ENCODE measurements at regions not wholly inside any gene's neighbourhood (a gene's known extent, or its start where the extent isn't known, plus 50 kb on each side); places are given as distances from the start of the nearest gene placed in this dataset.
"Not testable (repeated sequence)": the region's sequence is repeated elsewhere in the genome, so short reads cannot be mapped to it uniquely, and the experiment has no call there.

- peaks cover 9 to 20% of the 10 kb centered on the region in 2 experiments for H3K4me1 ChIP-seq (ENCODE audit: control insufficient read depth in 1 of 2, insufficient read depth in 2 of 2, low read length in 2 of 2)
- not testable (repeated sequence) for H3K9ac ChIP-seq (ENCODE audit: low read length); H3K79me1 ChIP-seq (ENCODE audit: low read length); H3K23ac ChIP-seq (ENCODE audit: low read length); H4K12ac ChIP-seq (ENCODE audit: low read depth, low read length); H2BK12ac ChIP-seq (ENCODE audit: low read length); H3K14ac ChIP-seq (ENCODE audit: low read length); H3K27ac ChIP-seq (ENCODE audit: low read depth, low read length); H3K79me2 ChIP-seq (ENCODE audit: control insufficient read depth, insufficient read depth, low read length, poor library complexity); H3K9me3 ChIP-seq (ENCODE audit: insufficient read depth, low read depth, low read length); H4K91ac ChIP-seq (ENCODE audit: low read depth, low read length); H3K18ac ChIP-seq (ENCODE audit: low read length); DNase-seq; H2BK5ac ChIP-seq (ENCODE audit: low read depth, low read length, poor library complexity); H4K8ac ChIP-seq (ENCODE audit: low read depth, low read length); H3K4me3 ChIP-seq (ENCODE audit: low read depth, low read length); H3K4me2 ChIP-seq (ENCODE audit: low read length); H3K4ac ChIP-seq (ENCODE audit: low read depth, low read length); H3K27me3 ChIP-seq (ENCODE audit: insufficient read depth, low read length); H2AFZ ChIP-seq (ENCODE audit: insufficient read depth, low read length, poor library complexity); H3K36me3 ChIP-seq (ENCODE audit: control insufficient read depth in 1 of 2, insufficient read depth in 2 of 2, low read length in 2 of 2); H2BK120ac ChIP-seq (ENCODE audit: insufficient read depth, low read length, poor library complexity); H2AK5ac ChIP-seq (ENCODE audit: low read length)
- no CpG with 5 or more reads among the region's 2 CpGs for WGBS (ENCODE audit: extremely low coverage, insufficient coverage, insufficient read length)
Observed at GRCh38 chr2:207378620-207379019, 151.1 kb upstream of the CREB1 start.

- Histone ChIP-seq H3K18ac (ENCODE audit: low read length) (no peak overlapping the region), H4K12ac (ENCODE audit: low read depth, low read length) (no peak overlapping the region), H2BK12ac (ENCODE audit: low read length) (no peak overlapping the region), H3K27me3 (ENCODE audit: insufficient read depth, low read length) (no peaks in the 10 kb centered on the region), H4K8ac (ENCODE audit: low read depth, low read length) (no peak overlapping the region), H3K79me1 (ENCODE audit: low read length) (no peaks in the 10 kb centered on the region), H4K91ac (ENCODE audit: low read depth, low read length) (no peak overlapping the region), H3K14ac (ENCODE audit: low read length) (no peak overlapping the region), H2BK120ac (ENCODE audit: insufficient read depth, low read length, poor library complexity) (no peak overlapping the region), H3K27ac (ENCODE audit: low read depth, low read length) (no peak overlapping the region), H2BK5ac (ENCODE audit: low read depth, low read length, poor library complexity) (no peak overlapping the region), H3K4me2 (ENCODE audit: low read length) (no peak overlapping the region), H3K9me3 (ENCODE audit: insufficient read depth, low read depth, low read length) (no peaks in the 10 kb centered on the region), H3K4me1 (ENCODE audit: control insufficient read depth in 1 of 2, insufficient read depth in 2 of 2, low read length in 2 of 2) (peaks cover 0 to 3% of the 10 kb centered on the region in 2 experiments), H3K4me3 (ENCODE audit: low read depth, low read length) (no peak overlapping the region), H3K23ac (ENCODE audit: low read length) (no peak overlapping the region), H3K9ac (ENCODE audit: low read length) (no peak overlapping the region), H3K36me3 (ENCODE audit: control insufficient read depth in 1 of 2, insufficient read depth in 2 of 2, low read length in 2 of 2) (no peaks in the 10 kb centered on the region), H3K79me2 (ENCODE audit: control insufficient read depth, insufficient read depth, low read length, poor library complexity) (no peaks in the 10 kb centered on the region), H3K4ac (ENCODE audit: low read depth, low read length) (no peak overlapping the region), H2AFZ (ENCODE audit: insufficient read depth, low read length, poor library complexity) (no peak overlapping the region), H2AK5ac (ENCODE audit: low read length) (no peak overlapping the region)
- WGBS (ENCODE audit: extremely low coverage, insufficient coverage, insufficient read length): no CpG with 5 or more reads among the region's 1 CpG
- no peak for DNase-seq
Observed at GRCh38 chr2:207385076-207385475, 144.7 kb upstream of the CREB1 start.

- Histone ChIP-seq H3K4ac (ENCODE audit: low read depth, low read length) (no peak overlapping the region), H2BK12ac (ENCODE audit: low read length) (no peak overlapping the region), H3K18ac (ENCODE audit: low read length) (no peak overlapping the region), H4K12ac (ENCODE audit: low read depth, low read length) (no peak overlapping the region), H3K36me3 (ENCODE audit: control insufficient read depth in 1 of 2, insufficient read depth in 2 of 2, low read length in 2 of 2) (no peaks in the 10 kb centered on the region), H3K79me1 (ENCODE audit: low read length) (no peaks in the 10 kb centered on the region), H3K14ac (ENCODE audit: low read length) (no peak overlapping the region), H3K27ac (ENCODE audit: low read depth, low read length) (no peak overlapping the region), H2BK120ac (ENCODE audit: insufficient read depth, low read length, poor library complexity) (no peak overlapping the region), H3K9ac (ENCODE audit: low read length) (no peak overlapping the region), H4K91ac (ENCODE audit: low read depth, low read length) (no peak overlapping the region), H3K9me3 (ENCODE audit: insufficient read depth, low read depth, low read length) (no peaks in the 10 kb centered on the region), H3K79me2 (ENCODE audit: control insufficient read depth, insufficient read depth, low read length, poor library complexity) (no peaks in the 10 kb centered on the region), H2AFZ (ENCODE audit: insufficient read depth, low read length, poor library complexity) (no peak overlapping the region), H4K8ac (ENCODE audit: low read depth, low read length) (no peak overlapping the region), H2AK5ac (ENCODE audit: low read length) (no peak overlapping the region), H3K4me1 (ENCODE audit: control insufficient read depth in 1 of 2, insufficient read depth in 2 of 2, low read length in 2 of 2) (no peaks in the 10 kb centered on the region), H3K23ac (ENCODE audit: low read length) (no peak overlapping the region), H2BK5ac (ENCODE audit: low read depth, low read length, poor library complexity) (no peak overlapping the region), H3K27me3 (ENCODE audit: insufficient read depth, low read length) (no peaks in the 10 kb centered on the region), H3K4me2 (ENCODE audit: low read length) (no peak overlapping the region), H3K4me3 (ENCODE audit: low read depth, low read length) (no peak overlapping the region)
- DNase-seq: no peak
- no CpG with 5 or more reads among the region's 1 CpG for WGBS (ENCODE audit: extremely low coverage, insufficient coverage, insufficient read length)
Observed at GRCh38 chr2:207385903-207386302, 143.9 kb upstream of the CREB1 start.

- H3K79me2 ChIP-seq (ENCODE audit: control insufficient read depth, insufficient read depth, low read length, poor library complexity): no peaks in the 10 kb centered on the region
- H3K36me3 ChIP-seq (ENCODE audit: control insufficient read depth in 1 of 2, insufficient read depth in 2 of 2, low read length in 2 of 2): no peaks in the 10 kb centered on the region
- peak overlapping the region; percentile 61 for H3K23ac ChIP-seq (ENCODE audit: low read length)
- H3K9me3 ChIP-seq (ENCODE audit: insufficient read depth, low read depth, low read length): no peaks in the 10 kb centered on the region
- no peak overlapping the region for H4K12ac ChIP-seq (ENCODE audit: low read depth, low read length)
- H3K27ac ChIP-seq (ENCODE audit: low read depth, low read length): no peak overlapping the region
- no CpG with 5 or more reads among the region's 3 CpGs for WGBS (ENCODE audit: extremely low coverage, insufficient coverage, insufficient read length)
- H2BK120ac ChIP-seq (ENCODE audit: insufficient read depth, low read length, poor library complexity): no peak overlapping the region
- no peak for DNase-seq
- H3K9ac ChIP-seq (ENCODE audit: low read length): no peak overlapping the region
- no peak overlapping the region for H3K4me3 ChIP-seq (ENCODE audit: low read depth, low read length)
- no peak overlapping the region for H2AK5ac ChIP-seq (ENCODE audit: low read length)
- H3K4ac ChIP-seq (ENCODE audit: low read depth, low read length): no peak overlapping the region
- no peak overlapping the region for H2BK12ac ChIP-seq (ENCODE audit: low read length)
- no peak overlapping the region for H3K18ac ChIP-seq (ENCODE audit: low read length)
- no peak overlapping the region for H2AFZ ChIP-seq (ENCODE audit: insufficient read depth, low read length, poor library complexity)
- no peak overlapping the region for H2BK5ac ChIP-seq (ENCODE audit: low read depth, low read length, poor library complexity)
- no peak overlapping the region for H3K4me2 ChIP-seq (ENCODE audit: low read length)
- no peak overlapping the region for H4K8ac ChIP-seq (ENCODE audit: low read depth, low read length)
- H3K27me3 ChIP-seq (ENCODE audit: insufficient read depth, low read length): no peaks in the 10 kb centered on the region
- H3K14ac ChIP-seq (ENCODE audit: low read length): no peak overlapping the region
- no peaks in the 10 kb centered on the region for H3K4me1 ChIP-seq (ENCODE audit: control insufficient read depth in 1 of 2, insufficient read depth in 2 of 2, low read length in 2 of 2)
- no peaks in the 10 kb centered on the region for H3K79me1 ChIP-seq (ENCODE audit: low read length)
- H4K91ac ChIP-seq (ENCODE audit: low read depth, low read length): no peak overlapping the region
Observed at GRCh38 chr2:207387001-207387571, 142.7 kb upstream of the CREB1 start.

Measured in trophoblast cell (in vitro differentiated cells and primary cell).